ENCODE measurements at regions not wholly inside any gene's neighbourhood (a gene's known extent, or its start where the extent isn't known, plus 50 kb on each side); places are given as distances from the start of the nearest gene placed in this dataset.
A peak's percentile ranks its signal among the peaks of the same experiment; 100 is the strongest.
"Not testable (repeated sequence)": the region's sequence is repeated elsewhere in the genome, so short reads cannot be mapped to it uniquely, and the experiment has no call there.

GRCh38 chr10:26621243-26621888 lies 76.1 kb upstream of the PDSS1 start:
- no peak for DNase-seq (ENCODE audit: low spot score)

GRCh38 chr10:26621889-26622711 lies 75.4 kb upstream of the PDSS1 start:
- peak; percentile 66 for DNase-seq (ENCODE audit: low spot score)

GRCh38 chr10:26622891-26623290 lies 74.6 kb upstream of the PDSS1 start:
- no peak for DNase-seq (ENCODE audit: low spot score)

GRCh38 chr10:26624006-26624405 lies 73.5 kb upstream of the PDSS1 start:
- no peak for DNase-seq (ENCODE audit: low spot score)

GRCh38 chr10:26626066-26626465 lies 71.4 kb upstream of the PDSS1 start:
- DNase-seq (ENCODE audit: low spot score), result no peak

- DNase-seq (ENCODE audit: low spot score), result no peak
These were observed 70.2 kb upstream of the PDSS1 start for GRCh38 chr10:26627324-26627723.

- DNase-seq (ENCODE audit: low spot score), result no peak
These were observed 69.1 kb upstream of the PDSS1 start for GRCh38 chr10:26628395-26628794.

GRCh38 chr10:26632171-26632570 lies 65.3 kb upstream of the PDSS1 start:
- not testable (repeated sequence) for DNase-seq (ENCODE audit: low spot score)

- DNase-seq (ENCODE audit: low spot score), result not testable (repeated sequence)
These were observed 63.4 kb upstream of the PDSS1 start for GRCh38 chr10:26634111-26634510.

- no peak for DNase-seq (ENCODE audit: low spot score)
These were observed 59.8 kb upstream of the PDSS1 start for GRCh38 chr10:26637521-26638275.

GRCh38 chr10:26640391-26640790 lies 57.1 kb upstream of the PDSS1 start:
- DNase-seq (ENCODE audit: low spot score), result no peak

GRCh38 chr10:26642896-26643653 lies 54.4 kb upstream of the PDSS1 start:
- no peak for DNase-seq (ENCODE audit: low spot score)

- DNase-seq (ENCODE audit: low spot score), result no peak
These were observed 49.8 kb upstream of the PDSS1 start for GRCh38 chr10:26647602-26648244.
